ENCODE measurements at regions not wholly inside any gene's neighbourhood (a gene's known extent, or its start where the extent isn't known, plus 50 kb on each side); places are given as distances from the start of the nearest gene placed in this dataset.
"Not testable (repeated sequence)": the region's sequence is repeated elsewhere in the genome, so short reads cannot be mapped to it uniquely, and the experiment has no call there.

GRCh38 chr21:10411776-10412526 lies 109.4 kb upstream of the TPTE start:
- not testable (repeated sequence) for DNase-seq

DNA sequence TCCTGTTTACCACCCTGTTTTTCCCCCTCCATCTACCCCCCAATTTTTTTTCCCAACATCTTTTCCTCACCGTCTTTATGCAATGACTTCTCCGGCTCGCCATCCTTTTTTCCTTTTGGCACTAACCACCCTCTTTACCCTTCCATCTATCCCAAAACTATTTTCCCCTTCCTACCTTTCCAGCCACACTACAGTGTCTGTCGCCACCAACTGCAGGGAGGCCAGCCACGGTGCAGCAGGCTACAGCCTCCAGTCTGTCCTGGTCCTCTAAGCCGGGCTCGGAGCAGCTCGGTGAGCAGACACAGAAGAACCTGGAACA lies 108.5 kb upstream of the TPTE start:
- DNase-seq: not testable (repeated sequence)

GRCh38 chr21:10413247-10414120 lies 107.9 kb upstream of the TPTE start:
- DNase-seq: not testable (repeated sequence)

DNA sequence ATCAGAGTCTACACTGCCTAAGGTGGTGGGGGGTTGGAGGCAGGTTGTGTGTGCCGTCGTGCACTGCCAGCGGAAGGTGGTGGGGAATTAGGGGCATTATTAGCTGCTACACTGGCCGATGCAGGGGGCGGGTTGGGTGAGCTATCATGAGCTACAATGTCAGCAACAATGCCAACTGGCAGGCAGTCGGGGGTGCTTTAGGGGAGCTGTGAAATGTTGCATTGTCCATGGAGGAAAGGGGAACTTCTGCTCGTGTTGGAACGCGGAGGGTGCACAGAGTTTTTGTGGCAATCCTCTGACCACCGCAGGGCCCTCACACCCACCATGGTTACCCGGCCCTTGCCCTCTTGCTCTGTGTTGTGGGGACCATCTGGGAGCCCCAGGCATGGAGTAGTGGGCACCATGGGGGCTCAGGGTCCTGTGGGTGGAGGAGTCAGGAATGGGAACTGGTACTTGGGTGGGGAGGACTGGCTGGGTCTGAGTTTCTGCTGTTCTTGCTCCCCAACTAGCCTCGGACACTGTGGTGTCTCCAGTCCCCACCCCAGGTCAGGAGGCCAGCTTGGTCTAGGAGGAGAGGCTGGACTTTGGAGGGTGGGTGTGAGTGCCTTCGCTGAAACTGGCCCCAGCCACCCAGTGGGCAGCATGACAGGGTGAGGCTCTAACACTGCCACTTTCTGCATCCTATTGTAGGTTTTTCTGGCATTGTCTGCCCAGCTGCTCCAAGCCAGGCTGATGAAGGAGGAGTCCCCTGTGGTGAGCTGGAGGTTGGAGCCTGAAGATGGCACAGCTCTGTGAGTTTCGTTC lies 107.1 kb upstream of the TPTE start:
- not testable (repeated sequence) for DNase-seq

- not testable (repeated sequence) for DNase-seq
Observed at GRCh38 chr21:10414925-10415254, 106.5 kb upstream of the TPTE start.

DNA sequence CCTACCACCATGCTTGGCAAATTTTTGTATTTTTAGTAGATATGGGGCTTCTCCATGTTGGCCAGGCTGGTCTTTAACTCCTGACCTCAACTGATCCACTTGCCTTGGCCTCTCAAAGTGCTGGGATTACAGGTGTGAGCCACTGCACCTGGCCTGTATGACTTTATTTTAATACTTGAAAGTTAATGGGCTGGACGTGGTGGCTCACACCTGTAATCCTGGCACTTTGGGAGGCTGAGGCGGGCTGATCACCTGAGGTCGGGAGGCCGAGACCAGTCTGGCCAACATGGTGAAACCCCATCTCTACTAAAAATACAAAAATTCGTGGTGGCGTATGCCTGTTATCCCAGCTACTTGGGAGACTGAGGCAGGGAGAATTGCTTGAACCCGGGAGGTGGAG lies 105.9 kb upstream of the TPTE start:
- not testable (repeated sequence) for DNase-seq

GRCh38 chr21:10415859-10416258 lies 105.5 kb upstream of the TPTE start:
- DNase-seq: not testable (repeated sequence)

GRCh38 chr21:10416691-10417447 lies 104.5 kb upstream of the TPTE start:
- not testable (repeated sequence) for DNase-seq

DNA sequence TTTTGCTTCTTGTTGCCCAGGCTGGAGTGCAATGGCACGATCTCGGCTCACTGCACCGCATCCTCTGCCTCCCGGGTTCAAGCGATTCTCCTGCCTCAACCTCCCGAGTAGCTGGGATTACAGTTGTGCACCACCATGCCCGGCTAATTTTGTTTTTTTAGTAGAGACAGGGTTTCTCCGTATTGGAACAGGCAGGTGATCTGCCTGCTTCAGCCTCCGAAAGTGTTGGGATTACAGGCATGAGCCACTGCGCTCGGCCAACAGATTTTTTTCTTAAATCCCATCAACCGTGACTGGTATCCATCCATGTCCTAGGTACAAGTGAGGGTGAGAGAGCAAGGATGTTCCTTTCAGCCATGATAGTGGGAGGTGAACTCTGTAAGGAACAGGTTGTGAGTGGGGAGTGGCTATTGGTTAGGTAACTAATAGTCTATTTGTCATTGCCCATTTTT lies 103.8 kb upstream of the TPTE start:
- DNase-seq: not testable (repeated sequence)

DNA sequence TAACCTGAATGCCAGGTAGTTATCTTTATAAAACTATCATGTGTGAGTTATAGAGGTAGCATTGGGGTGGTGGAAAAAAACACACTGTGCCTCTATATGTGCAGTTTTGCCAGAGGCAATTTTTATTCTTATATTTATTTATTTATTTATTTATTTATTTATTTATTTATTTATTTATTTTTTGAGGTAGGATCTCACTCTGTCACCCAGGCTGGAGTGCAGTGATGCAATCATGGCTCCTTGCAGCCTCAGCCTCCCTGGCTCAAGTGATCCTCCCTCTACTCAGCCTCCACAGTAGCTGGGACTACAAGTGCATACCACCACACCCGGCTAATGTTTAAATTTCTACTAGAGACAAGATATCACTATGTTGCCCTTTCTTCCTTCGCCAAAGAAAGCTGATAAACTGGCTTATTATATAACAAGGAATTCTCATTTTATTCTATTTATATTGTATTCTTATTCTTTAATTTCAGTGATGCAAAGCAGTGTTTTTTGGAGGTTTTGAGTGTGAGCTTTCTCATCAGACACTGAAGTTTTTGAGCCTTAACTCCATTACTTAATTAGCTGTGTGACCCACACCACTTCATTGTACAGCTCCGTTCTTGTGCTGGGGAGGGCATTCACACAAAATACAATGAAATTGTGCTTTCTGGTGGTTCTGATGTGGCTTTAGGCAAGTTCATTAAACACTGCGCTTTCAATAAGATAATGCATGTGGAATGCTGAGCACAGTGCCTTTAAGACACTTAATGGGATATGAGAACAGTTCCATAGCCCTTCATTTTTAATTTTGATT lies 102.9 kb upstream of the TPTE start:
- DNase-seq: not testable (repeated sequence)

- not testable (repeated sequence) for DNase-seq
Observed at GRCh38 chr21:10421199-10421598, 100.2 kb upstream of the TPTE start.

DNA sequence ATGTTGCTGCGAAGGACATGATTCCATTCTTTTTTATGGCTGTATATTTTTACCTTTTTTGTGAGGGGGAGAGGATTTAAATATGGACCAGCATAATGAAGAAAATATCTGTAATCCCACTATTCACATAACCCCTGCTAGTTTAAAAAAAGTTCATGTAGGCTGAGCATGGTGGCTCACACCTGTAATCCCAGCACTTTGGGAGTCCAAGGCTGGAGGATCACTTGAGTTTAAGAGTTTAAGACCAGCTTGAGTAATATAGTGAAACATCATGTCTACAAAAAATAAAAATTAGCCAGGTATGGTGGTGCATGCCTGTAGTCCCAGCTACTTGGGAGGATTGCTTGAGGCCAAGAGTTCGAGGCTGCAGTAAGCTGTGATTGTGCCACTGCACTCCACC lies 99.8 kb upstream of the TPTE start:
- not testable (repeated sequence) for DNase-seq

GRCh38 chr21:10424097-10424886 lies 97.1 kb upstream of the TPTE start:
- DNase-seq: not testable (repeated sequence)

- not testable (repeated sequence) for DNase-seq
Observed at GRCh38 chr21:10424887-10425145, 96.6 kb upstream of the TPTE start.

- no peak for DNase-seq
Observed at GRCh38 chr21:10425856-10426255, 95.5 kb upstream of the TPTE start.

DNA sequence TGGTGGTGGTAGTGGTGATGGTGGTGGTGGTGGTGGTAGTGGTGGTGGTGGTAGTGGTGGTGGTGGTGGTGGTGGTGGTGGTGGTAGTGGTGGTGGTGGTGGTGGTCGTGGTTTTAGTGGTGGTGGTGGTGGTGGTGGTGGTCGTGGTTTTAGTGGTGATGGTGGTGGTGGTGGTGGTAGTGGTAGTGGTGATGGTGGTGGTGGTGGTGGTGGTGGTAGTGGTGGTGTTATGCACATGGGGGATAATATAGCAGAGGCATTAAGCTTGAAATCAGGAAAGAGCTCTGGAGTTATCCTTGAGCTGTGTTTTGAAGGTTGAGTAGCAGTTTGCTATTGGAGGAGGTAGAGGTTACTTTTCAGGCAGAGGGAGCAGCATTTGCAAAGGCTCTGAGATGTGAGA lies 94.6 kb upstream of the TPTE start:
- not testable (repeated sequence) for DNase-seq

DNA sequence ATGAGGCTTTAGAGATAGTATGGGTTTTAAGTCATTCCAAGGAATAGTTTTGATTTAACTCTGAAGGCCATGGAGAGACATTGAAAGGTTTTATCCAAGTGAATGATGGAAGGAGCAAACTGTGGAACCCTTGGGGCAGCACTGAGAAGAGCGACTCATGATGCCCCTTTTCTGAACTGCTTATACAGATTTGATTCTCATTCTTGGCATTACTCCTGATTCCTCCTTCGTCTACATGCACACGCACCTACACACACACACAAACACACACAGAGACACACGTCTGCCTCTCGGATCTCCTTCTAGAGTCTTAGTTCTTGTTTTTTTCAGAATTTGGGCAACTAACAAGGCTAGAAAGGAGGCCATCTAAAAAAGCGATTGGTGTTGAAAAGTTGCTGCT lies 94.1 kb upstream of the TPTE start:
- not testable (repeated sequence) for DNase-seq

- DNase-seq: not testable (repeated sequence)
Observed at GRCh38 chr21:10428981-10429534, 92.3 kb upstream of the TPTE start.

DNA sequence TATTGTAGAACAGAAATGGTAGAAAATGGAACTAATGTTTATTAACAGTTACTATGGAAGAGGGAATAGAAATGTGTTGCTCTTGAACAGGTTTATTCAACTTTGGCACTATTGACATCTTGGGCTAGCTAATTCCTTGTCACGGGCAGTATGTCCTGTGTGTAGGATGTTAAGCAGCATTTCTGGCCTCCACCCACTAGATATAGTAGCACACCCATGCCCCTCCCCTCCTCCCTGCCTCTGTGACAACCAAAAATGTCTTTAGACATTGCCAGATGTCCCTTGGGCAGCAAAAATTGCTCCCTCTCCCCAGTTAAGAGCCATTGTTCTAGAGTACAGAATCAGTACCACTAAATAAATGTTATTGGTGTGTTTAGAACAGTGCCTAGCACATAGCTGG lies 91.4 kb upstream of the TPTE start:
- DNase-seq: no peak

DNA sequence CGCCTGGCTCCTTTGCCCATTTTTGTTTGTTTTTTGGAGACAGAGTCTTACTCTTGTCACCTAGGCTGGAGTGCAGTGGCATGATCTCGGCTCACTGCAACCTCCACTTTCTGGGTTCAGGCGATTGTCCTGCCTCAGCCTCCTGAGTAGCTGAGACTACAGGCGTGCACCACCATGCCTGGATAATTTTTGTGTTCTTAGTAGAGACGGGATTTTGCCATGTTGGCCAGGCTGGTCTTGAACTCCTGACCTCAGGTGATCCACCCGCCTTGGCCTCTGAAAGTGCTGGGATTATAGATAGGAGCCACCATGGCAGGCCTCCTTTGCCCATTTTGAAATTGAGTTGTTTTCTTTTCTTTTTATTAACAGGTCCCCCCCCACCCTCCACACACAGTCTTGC lies 89.4 kb upstream of the TPTE start:
- not testable (repeated sequence) for DNase-seq

DNA sequence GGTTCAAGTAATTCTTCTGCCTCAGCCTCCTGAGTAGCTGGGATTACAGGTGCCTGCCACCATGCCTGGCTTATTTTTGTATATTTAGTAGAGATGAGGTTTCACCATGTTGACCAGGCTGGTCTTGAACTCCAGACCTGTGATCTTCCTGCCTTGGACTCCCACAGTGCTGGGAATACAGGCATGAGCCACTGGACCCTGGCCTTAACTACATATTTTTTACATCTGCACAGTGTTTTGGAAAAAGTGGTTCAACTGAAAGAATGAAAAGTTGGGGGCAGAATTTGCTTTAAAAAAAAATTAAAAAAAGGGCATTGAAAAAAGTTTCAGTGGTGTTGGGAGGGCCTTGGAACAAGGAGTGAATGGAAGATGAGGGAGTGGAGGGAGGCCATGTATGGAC lies 88.9 kb upstream of the TPTE start:
- DNase-seq: not testable (repeated sequence)

All from CD4-positive, alpha-beta T cell treated with Interleukin-12 subunit alpha and Interleukin-12 subunit beta, for 1 hour (primary cell).